GM12865 (cell line): ENCODE measurements at regions not wholly inside any gene's neighbourhood (a gene's known extent, or its start where the extent isn't known, plus 50 kb on each side); places are given as distances from the start of the nearest gene placed in this dataset.

Source experiments
- DNase-seq: peaks from one replicate; pipeline ENCODE4 v3.0.0; 2010; ENCODE audit warnings: low read depth
- H3K4me3 ChIP-seq: 2 replicates; pipeline ENCODE4 v1.5.1; 2011; ENCODE audit warnings: mild to moderate bottlenecking, low read depth, low read length, control low read depth
- CTCF ChIP-seq: IDR thresholded peaks from 2 replicates; pipeline ENCODE4 v1.5.1; 2011; ENCODE audit warnings: low read length, control low read depth, low read depth, inconsistent platforms; ENCODE audit not compliant: insufficient read depth; ENCODE audit errors: missing control alignments

- DNase-seq: no peak
- TF ChIP-seq CTCF: no peak
- no peak overlapping the region for H3K4me3 ChIP-seq
These were observed 210.7 kb upstream of the ANKRD55 start for GRCh38 chr5:56443826-56444225.

GRCh38 chr5:56440871-56441740 is 208.0 kb upstream of the ANKRD55 start:
- no peak for TF ChIP-seq CTCF
- no peak overlapping the region for H3K4me3 ChIP-seq
- no peak for DNase-seq

- DNase-seq: no peak
- no peak for TF ChIP-seq CTCF
These were observed 201.9 kb upstream of the ANKRD55 start for GRCh38 chr5:56434986-56435385.

GRCh38 chr5:56433039-56433617 is 200.0 kb upstream of the ANKRD55 start:
- DNase-seq: no peak

More at GRCh38 chr5:56434986-56435385, 201.9 kb upstream of the ANKRD55 start:
- no peak overlapping the region for H3K4me3 ChIP-seq

GRCh38 chr5:56432321-56432720 is 199.2 kb upstream of the ANKRD55 start:
- no peak overlapping the region for H3K4me3 ChIP-seq
- no peak for DNase-seq
- no peak for TF ChIP-seq CTCF

More at GRCh38 chr5:56433039-56433617, 200.0 kb upstream of the ANKRD55 start:
- no peak overlapping the region for H3K4me3 ChIP-seq
- TF ChIP-seq CTCF: no peak

GRCh38 chr5:56430422-56430821 is 197.3 kb upstream of the ANKRD55 start:
- H3K4me3 ChIP-seq: no peak overlapping the region
- DNase-seq: no peak

More at GRCh38 chr5:56430422-56430821, 197.3 kb upstream of the ANKRD55 start:
- TF ChIP-seq CTCF: no peak
